Left lung (tissue), 4 donors: ENCODE measurements at regions not wholly inside any gene's neighbourhood (a gene's known extent, or its start where the extent isn't known, plus 50 kb on each side); places are given as distances from the start of the nearest gene placed in this dataset.

Experiments
- ATAC-seq: fragments of 200-7000 bp; cut with Tn5 transposase; one replicate; pipeline ENCODE4 v1.9.1; 2020; ENCODE audit warnings: moderate library complexity
- DNase-seq, 4 donors: peaks; one replicate each; pipeline ENCODE4 v3.0.0-alpha.2; 2013 to 2020
- H3K27ac ChIP-seq, 2 donors: fragments of 200-600 bp; sonication (generic) in 1 of 2; one replicate each; pipeline versions ENCODE4 v1.5.0 to v1.8.0; 2020 to 2021
- H3K27me3 ChIP-seq, 2 donors: fragments of 200-600 bp; sonication (generic) in 1 of 2; one replicate each; pipeline versions ENCODE4 v1.5.0 to v1.8.0; 2020 to 2021
- H3K36me3 ChIP-seq, 2 donors: fragments of 200-600 bp; sonication (generic) in 1 of 2; one replicate each; pipeline versions ENCODE4 v1.5.0 to v1.8.0; 2020 to 2021
- H3K4me1 ChIP-seq, 2 donors: fragments of 200-600 bp; one replicate each; pipeline ENCODE4 v1.8.0; 2021
- H3K4me3 ChIP-seq, 2 donors: fragments of 200-600 bp; sonication (generic) in 1 of 2; one replicate each; pipeline versions ENCODE4 v1.5.0 to v1.8.0; 2020 to 2021; ENCODE audit warnings: mild to moderate bottlenecking in 1 of 2
- H3K9me3 ChIP-seq, 2 donors: fragments of 200-600 bp; sonication (generic) in 1 of 2; one replicate each; pipeline versions ENCODE4 v1.5.0 to v1.8.0; 2020 to 2021
- CTCF ChIP-seq, 2 donors: fragments of 200-600 bp; sonication (generic) in 1 of 2; IDR thresholded peaks; one replicate each; pipeline versions ENCODE4 v1.5.0 to v1.8.0; 2021; ENCODE audit warnings: antibody characterized with exemption in 2 of 2
- intact Hi-C, 2 donors: fragments of 100-400 bp; cut with DNase I; formaldehyde crosslinking; loops; one replicate each; pipeline versions ENCODE4 v1.11.2 to v1.14.2; 2022
- donor health status: DM: no; HTN: yes; CAD: no.
- donor health status: DM: no; HTN: no; CAD: no.

- ATAC-seq = no peak
- peaks cover 0 to 6% of the 10 kb centered on the region in 2 donors for H3K9me3 ChIP-seq
- H3K27me3 ChIP-seq = no peaks in the 10 kb centered on the region
- TF ChIP-seq CTCF (IDR thresholded peaks at IDR 0.05) = no peak
- intact Hi-C loops = no loop called here
- no peak overlapping the region for H3K27ac ChIP-seq
- no peak overlapping the region for H3K4me3 ChIP-seq
- H3K4me1 ChIP-seq = no peaks in the 10 kb centered on the region
- no peaks in the 10 kb centered on the region for H3K36me3 ChIP-seq
- DNase-seq = no peak
Observed at GRCh38 chr18:60277855-60278480, 94.6 kb downstream of the MC4R start.

- no peak for TF ChIP-seq CTCF (IDR thresholded peaks at IDR 0.05)
- no peak overlapping the region for H3K27ac ChIP-seq
Observed at GRCh38 chr18:60267391-60268058, 105.0 kb downstream of the MC4R start.

GRCh38 chr18:60266558-60266957 lies 106.0 kb downstream of the MC4R start:
- no peak for DNase-seq
- Histone ChIP-seq H3K9me3 (peaks cover 0 to 5% of the 10 kb centered on the region in 2 donors), H3K4me3 (no peak overlapping the region), H3K36me3 (no peaks in the 10 kb centered on the region), H3K27me3 (no peaks in the 10 kb centered on the region), H3K4me1 (no peaks in the 10 kb centered on the region), H3K27ac (no peak overlapping the region)
- TF ChIP-seq CTCF (IDR thresholded peaks at IDR 0.05) = no peak
- intact Hi-C loops = no loop called here
- ATAC-seq = no peak

More at GRCh38 chr18:60267391-60268058, 105.0 kb downstream of the MC4R start:
- intact Hi-C loops = no loop called here
- Histone ChIP-seq H3K36me3 (no peaks in the 10 kb centered on the region), H3K27me3 (no peaks in the 10 kb centered on the region), H3K4me3 (no peak overlapping the region), H3K4me1 (no peaks in the 10 kb centered on the region), H3K9me3 (peaks cover 0 to 15% of the 10 kb centered on the region in 2 donors)
- ATAC-seq (no peak), DNase-seq (no peak)

GRCh38 chr18:60259052-60259681 lies 113.4 kb downstream of the MC4R start:
- intact Hi-C loops = no loop called here
- H3K36me3 ChIP-seq = no peaks in the 10 kb centered on the region
- DNase-seq = no peak
- H3K4me1 ChIP-seq = no peaks in the 10 kb centered on the region
- H3K27ac ChIP-seq = no peak overlapping the region
- ATAC-seq = no peak
- H3K9me3 ChIP-seq = no peaks in the 10 kb centered on the region
- no peaks in the 10 kb centered on the region for H3K27me3 ChIP-seq
- no peak for TF ChIP-seq CTCF (IDR thresholded peaks at IDR 0.05)
- no peak overlapping the region for H3K4me3 ChIP-seq

GRCh38 chr18:60249388-60249787 lies 123.2 kb downstream of the MC4R start:
- DNase-seq (peak in 1 of 4 donors; percentile 21), ATAC-seq (no peak)
- H3K9me3 ChIP-seq = peaks cover 0 to 1% of the 10 kb centered on the region in 2 donors
- no peaks in the 10 kb centered on the region for H3K36me3 ChIP-seq
- no peaks in the 10 kb centered on the region for H3K27me3 ChIP-seq
- H3K4me1 ChIP-seq = no peaks in the 10 kb centered on the region
- TF ChIP-seq CTCF (IDR thresholded peaks at IDR 0.05) = no peak
- no peak overlapping the region for H3K27ac ChIP-seq
- intact Hi-C loops = no loop called here
- no peak overlapping the region for H3K4me3 ChIP-seq
